A204.1 (cell line): ENCODE measurements at regions not wholly inside any gene's neighbourhood (a gene's known extent, or its start where the extent isn't known, plus 50 kb on each side); places are given as distances from the start of the nearest gene placed in this dataset.

ENCODE experiments used
- FAIRE-seq: peaks from 2 replicates; lab custom pipeline; 2012; peaks lifted over from hg19 to GRCh38; lab: Jason Lieb, UNC

- no peak for FAIRE-seq
Observed at GRCh38 chr4:155514628-155515027, 137.9 kb upstream of the MAP9 start.

DNA sequence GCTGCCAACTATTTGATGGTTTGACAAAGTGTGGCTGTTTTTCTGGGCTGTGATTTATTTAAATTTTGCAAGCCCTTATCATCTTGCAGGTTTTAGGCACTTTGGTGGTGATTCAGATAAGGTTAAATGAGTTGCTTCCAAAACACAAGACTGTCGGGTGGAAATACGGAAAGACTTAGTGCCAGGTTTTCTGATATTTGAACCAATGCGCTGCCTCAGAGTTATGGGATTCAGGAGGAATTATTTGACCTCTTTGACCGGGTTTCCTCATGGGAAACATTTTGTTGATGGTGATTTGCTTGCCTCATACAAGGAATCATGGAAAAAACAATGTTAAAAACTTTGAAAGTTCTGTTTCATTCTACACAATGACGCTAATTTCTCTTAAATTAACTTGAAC lies 136.1 kb upstream of the MAP9 start:
- no peak for FAIRE-seq

DNA sequence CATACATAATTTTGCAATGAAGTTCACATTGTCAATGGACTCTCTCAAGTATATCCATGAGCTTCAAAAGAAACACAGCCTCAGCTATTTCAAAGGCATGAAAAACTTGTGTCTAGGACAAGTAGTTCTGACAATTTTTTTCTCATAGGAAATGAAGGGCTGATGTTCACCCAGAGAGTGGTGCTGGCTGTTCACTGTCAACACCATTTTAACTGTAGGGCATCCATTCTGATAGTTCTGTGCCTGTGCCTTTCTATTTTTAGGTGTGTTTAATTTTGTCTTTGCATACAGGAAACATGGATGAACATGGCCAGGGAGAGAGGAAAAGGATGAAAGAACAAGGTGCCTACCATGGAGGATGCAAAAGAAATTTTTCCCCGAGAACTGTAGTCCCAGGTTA lies 135.3 kb upstream of the MAP9 start:
- FAIRE-seq: no peak

DNA sequence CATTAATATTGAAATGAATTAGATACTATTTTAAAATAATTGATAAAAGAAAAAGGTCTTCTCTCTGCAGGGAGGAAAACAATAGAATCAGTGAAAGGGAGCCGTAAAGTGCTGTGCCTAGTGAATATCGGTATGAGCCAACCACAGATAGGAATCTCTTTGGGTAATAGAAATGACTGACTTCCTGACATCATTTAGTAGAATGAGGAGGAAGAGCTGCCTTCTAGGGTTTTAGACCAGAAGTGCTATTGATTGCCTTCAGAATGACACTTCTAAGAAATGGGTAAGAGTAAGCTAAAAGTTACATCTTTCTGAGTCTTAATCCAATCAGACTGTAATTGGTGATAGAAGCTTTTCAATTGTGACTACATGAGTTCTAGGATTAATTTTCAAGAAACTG lies 134.0 kb upstream of the MAP9 start:
- no peak for FAIRE-seq

- no peak for FAIRE-seq
Observed at GRCh38 chr4:155509555-155509954, 132.8 kb upstream of the MAP9 start.

DNA sequence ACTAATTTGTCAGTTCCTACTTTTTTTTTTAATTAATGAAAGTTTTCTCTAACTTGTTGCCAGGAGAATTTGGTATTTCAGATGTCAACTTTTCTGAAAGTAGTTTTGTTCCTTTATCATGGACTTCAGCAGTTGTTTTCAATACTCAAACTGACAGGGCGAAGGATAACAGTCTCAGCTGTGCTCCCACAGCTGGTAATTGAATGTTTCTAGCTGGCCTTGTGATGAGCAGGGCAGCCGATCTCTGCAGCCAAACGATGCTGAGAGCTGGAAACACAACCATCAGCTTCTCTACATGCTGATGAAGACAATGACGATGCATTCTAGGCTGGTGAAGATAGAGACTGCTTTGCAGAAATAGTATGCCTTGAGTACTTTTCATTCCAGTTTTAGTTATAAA lies 130.0 kb upstream of the MAP9 start:
- FAIRE-seq: no peak

GRCh38 chr4:155505321-155505720 lies 128.6 kb upstream of the MAP9 start:
- no peak for FAIRE-seq

GRCh38 chr4:155497306-155497705 lies 120.5 kb upstream of the MAP9 start:
- no peak for FAIRE-seq

- FAIRE-seq: no peak
Observed at GRCh38 chr4:155496294-155496626, 119.5 kb upstream of the MAP9 start.

GRCh38 chr4:155495572-155496293 lies 119.0 kb upstream of the MAP9 start:
- no peak for FAIRE-seq

DNA sequence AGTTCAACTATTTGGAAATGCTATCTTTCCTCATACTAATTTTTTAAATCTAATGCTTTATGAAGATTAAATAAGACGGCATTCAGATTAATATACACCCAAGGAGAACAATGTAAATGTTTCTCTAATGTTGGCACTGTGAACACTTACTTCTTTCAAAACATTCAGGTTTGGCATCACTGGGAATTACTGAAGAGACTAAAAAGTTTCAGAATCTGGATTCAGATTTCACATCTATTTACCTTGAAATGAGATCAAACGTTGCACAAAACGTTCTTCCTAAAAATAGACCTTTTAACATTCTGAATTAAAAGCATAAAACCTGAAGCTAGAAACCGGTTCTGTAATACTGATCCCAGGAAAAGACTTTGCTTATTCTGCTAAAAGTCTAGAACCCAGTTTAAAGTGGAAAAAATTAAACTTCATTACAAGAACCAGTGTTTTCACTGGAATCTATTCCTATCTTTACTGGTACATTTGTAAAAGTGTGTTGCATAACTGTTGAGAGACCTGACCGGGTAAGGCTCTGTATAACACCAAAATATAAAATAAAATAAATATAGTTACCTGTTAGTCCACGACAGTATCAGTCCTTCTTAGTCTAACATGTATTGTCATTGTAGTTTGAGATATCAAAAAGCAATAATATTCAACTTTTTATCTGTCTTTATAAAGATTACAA lies 117.4 kb upstream of the MAP9 start:
- no peak for FAIRE-seq

DNA sequence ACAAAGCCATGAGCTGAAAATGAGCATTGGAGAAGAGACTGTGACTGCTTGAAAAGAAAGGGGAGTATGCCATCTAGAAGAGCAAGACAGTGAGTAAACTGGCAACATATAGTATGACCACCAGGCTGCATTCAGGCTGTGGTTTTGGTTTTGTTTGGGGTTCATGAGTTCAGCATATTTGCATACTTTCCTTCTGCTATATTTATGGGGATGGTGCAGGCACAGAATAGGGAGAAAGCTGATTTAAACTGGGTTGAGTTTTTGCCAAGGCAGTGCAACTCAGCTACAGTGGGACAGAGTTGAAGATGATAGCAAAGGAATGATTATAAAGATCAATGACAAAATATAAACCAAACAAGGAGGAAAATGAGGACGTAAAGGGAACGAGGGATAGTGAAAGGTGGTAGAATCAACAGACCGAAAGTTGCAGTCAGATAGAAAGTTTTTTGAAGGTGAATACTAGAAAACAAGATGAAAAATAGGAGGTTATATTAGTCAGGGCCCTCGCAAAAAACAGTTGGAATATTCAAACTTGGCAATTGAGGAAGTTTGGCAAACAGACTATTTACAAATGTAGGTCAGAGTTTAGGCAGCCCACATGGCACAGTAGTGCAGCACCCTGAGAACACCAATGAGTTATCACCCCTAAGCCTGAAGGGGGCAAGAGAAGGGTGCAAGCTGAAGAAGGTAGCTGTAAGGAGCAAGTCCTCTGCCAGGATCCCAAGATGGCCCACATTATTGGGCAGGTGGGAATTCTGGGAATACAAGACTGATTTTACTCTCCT lies 114.8 kb upstream of the MAP9 start:
- no peak for FAIRE-seq

DNA sequence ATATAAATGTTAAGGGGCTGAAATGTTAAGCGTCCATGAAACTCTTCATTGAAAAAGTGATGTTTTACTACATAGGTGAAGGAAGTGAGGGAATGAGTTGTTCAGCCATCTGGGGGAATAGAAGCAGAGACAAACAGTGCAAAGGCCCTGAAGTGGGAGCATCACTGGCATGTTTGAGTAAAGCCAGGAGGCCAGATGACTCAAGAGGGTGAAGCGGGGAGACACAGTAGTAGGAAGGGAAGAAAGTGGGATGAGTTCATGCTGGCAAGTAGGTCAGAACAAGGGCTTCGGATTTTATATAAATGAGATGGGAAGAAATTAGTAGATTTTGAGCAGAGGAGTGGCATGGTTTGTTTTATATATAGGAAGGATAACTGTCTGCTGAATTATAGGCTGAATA lies 112.5 kb upstream of the MAP9 start:
- FAIRE-seq: no peak

DNA sequence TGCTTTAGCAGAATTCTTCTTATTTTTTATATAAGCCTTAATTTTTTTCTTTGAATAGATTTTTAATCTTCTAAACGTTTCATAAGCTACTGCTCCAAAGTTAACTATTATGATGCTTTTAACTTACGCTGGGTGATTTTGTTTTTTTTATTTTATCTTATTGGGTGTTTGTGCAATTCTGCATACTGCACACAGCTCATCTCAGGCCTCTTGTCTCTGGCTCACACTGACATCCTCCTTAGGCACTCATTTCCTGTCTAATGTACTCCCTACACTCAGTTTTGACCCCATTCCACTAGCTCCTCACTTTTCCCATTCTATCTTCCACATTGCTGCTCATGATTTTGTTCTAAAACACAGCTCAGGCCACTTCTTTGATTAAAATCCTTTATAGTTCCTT lies 111.9 kb upstream of the MAP9 start:
- no peak for FAIRE-seq

- FAIRE-seq: no peak
Observed at GRCh38 chr4:155487210-155487609, 110.4 kb upstream of the MAP9 start.

DNA sequence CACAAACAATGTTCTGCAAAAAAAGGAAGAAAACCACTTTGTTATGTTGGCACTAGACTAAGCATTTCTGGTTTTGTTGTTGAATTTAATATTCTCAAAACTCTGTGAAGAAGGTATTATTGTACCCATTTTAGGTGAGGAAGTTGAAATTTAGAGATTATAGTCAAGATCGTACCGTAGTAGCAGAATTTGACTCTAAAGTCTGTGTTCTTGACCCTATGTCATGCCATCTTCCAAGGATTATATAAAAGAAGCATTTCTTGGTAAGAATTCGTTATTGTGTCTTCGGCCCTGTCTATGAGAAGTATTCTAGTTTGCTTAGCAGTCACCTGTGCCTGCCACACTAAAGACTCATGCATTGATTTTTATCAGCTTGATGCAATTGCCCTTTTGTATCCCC lies 104.4 kb upstream of the MAP9 start:
- FAIRE-seq: no peak

DNA sequence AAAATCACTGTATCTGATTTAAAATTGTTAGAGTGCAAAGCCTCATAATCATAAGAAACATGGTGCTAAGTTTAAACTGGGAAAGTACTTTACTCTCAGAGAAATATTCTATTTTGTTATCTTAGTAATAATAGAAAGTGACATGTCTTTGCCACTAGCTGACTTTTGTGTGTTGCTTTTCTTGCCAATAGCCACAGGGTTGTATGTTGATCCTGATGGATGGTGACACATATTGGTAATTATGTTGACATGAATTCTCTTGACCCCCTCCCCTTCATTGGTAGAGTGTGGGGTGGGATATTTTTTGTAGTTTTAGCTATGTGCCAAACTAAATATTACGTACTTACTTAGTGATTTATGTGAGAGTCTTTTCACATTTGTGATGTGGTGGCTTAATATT lies 103.1 kb upstream of the MAP9 start:
- no peak for FAIRE-seq

DNA sequence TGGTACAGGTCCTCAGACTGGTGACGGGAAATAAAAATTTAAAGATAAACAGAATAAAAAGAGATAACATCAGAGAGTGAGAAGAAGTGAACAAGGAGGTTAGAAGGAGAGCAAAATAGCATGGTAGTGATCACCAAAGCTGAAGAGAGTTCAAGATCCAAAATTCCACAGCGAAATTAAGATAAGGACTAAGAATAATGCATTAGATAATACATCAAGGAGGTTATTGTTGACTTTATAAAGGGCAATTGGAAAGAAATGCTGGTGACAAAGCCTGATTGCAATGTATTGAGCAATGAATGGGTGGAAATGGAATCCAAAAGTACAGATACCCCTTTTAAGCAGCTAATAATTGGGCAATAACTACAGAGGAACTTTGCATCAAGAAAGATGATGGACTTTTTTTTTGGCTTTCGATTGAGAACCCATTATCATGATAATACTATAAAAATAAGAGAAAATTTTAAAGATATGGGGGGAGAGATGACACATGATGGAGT lies 101.6 kb upstream of the MAP9 start:
- no peak for FAIRE-seq

DNA sequence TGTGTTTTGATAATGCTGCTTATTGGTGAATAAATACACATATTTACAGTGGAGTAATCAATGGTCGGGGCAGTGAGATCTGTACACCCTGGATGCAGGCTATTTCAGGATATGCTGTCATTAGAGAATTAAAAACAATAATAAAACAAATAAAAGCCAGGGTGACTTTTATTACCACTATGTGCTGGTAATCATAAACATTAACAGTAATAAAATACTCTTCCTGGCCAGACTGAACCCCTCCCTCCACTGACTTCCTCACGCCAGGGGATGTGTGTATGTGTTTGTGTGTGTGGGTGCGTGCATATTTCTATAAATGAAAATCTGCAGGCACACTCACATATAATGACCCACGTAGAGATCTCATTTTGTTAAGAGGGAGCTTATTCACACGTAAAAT lies 98.0 kb upstream of the MAP9 start:
- no peak for FAIRE-seq

DNA sequence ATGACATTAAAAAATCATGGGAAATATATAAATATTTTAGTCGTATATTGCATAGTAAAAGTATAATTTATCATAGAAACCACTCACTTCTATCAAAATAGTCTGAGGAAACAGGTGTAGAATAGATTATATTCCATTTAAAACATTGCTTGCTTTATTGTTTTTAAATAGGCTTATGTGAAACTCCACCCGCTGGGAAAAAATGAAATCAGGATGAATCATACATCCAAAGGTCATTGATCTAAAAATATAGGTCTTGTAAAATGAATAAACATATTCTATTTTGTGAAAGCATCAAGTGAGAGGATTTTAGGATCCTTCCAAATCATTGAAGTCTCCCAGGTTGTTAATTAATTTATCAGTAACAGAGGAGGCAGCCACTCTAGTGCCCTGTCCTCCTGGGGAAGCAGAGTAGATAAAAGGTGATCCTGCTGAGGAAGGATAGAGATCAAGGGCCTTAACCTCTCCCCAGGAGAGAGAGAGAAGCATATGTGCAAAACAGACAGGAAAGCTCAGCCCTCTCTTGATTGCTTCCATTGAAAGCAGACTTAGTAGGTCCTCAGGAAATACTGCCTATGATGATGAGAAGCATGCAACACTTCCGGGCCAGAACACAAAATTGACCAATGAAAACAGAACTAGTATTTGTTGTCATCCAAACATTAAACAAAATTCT lies 96.8 kb upstream of the MAP9 start:
- FAIRE-seq: no peak

- FAIRE-seq: no peak
Observed at GRCh38 chr4:155468282-155468681, 91.5 kb upstream of the MAP9 start.

GRCh38 chr4:155450676-155451075 lies 73.9 kb upstream of the MAP9 start:
- no peak for FAIRE-seq

DNA sequence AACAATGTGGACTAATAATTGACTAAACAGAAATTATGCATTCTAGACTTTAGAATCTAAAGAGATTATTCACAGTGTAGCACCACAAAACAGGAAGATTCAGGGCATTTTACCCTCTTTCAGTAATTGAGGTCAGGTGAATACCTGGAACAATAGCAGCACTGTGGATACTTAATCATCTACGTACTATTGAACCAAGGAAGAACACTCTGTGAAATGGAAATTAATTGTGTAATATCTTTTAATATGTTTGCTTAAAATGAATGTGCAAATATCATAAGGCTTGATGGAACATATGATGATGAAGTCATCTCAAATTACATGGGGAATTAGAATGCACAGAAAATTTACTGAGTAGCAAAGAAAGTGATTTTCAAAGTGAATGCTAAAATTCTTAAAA lies 68.5 kb upstream of the MAP9 start:
- no peak for FAIRE-seq
